Activated CD8-positive, alpha-beta T cell treated with anti-CD3 and anti-CD28 coated beads for 36 hours (primary cell): ENCODE measurements at regions not wholly inside any gene's neighbourhood (a gene's known extent, or its start where the extent isn't known, plus 50 kb on each side); places are given as distances from the start of the nearest gene placed in this dataset.

Experiments
- ATAC-seq: fragments of 200-7000 bp; cut with Tn5 transposase; one replicate; pipeline ENCODE4 v1.10.0; 2021; ENCODE audit warnings: mild to moderate bottlenecking, moderate library complexity
- CTCF ChIA-PET: fragments of 350-600 bp; sonication (Branson Sonifier 250); formaldehyde crosslinking; loops from one replicate; lab custom pipeline; 2021; ENCODE audit warnings: antibody characterized with exemption; lab: Charles Lee
- POLR2A ChIA-PET: fragments of 350-600 bp; sonication (Branson Sonifier 250); formaldehyde crosslinking; loops from one replicate; lab custom pipeline; 2021; ENCODE audit warnings: antibody characterized with exemption; lab: Charles Lee
- DNase-seq: peaks from one replicate; pipeline ENCODE4 v3.0.0-alpha.2; 2020
- H3K27ac Mint-ChIP-seq: one replicate; pipeline ENCODE4 v1.8.0; 2021; ENCODE audit warnings: mild to moderate bottlenecking, mixed read lengths
- H3K27me3 Mint-ChIP-seq: one replicate; pipeline ENCODE4 v1.8.0; 2021; ENCODE audit warnings: mixed read lengths
- H3K36me3 Mint-ChIP-seq: one replicate; pipeline ENCODE4 v1.8.0; 2021; ENCODE audit warnings: low read depth, mixed read lengths
- H3K4me1 Mint-ChIP-seq: one replicate; pipeline ENCODE4 v1.8.0; 2021; ENCODE audit warnings: low read depth, mixed read lengths
- H3K4me3 Mint-ChIP-seq: one replicate; pipeline ENCODE4 v1.8.0; 2021; ENCODE audit warnings: mild to moderate bottlenecking, moderate library complexity, mixed read lengths
- H3K9me3 Mint-ChIP-seq: one replicate; pipeline ENCODE4 v1.8.0; 2021; ENCODE audit warnings: mixed read lengths
- CTCF ChIP-seq: fragments of 200-600 bp; IDR thresholded peaks from one replicate; pipeline ENCODE4 v1.8.0; 2022; ENCODE audit warnings: antibody characterized with exemption, mild to moderate bottlenecking
- intact Hi-C: fragments of 100-400 bp; cut with micrococcal nuclease; formaldehyde crosslinking; loops from one replicate; pipeline ENCODE4 v1.10.0; 2022

DNA sequence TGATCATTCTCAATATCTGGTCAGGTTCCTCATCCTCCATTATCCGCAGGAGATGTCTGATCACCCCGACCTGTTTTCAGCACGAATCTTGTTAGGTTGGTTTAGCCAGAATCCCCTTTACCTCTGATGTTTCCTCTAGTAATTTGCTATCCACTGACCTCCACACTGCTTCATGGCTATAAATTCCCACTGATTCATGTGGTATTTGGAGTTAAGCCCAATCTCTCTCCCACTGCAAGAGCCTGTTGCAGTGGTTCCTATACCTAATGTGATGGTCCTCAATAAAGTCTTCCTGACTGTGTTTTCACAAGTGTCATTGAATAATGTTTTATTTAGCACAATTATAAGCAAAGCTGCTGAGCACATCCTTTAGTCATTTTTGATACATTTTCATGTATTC, 124.8 kb upstream of the CNTN3 start:
- TF ChIP-seq CTCF = no peak
- Mint-ChIP-seq H3K36me3 (no peaks in the 10 kb centered on the region), H3K9me3 (peaks cover 8% of the 10 kb centered on the region), H3K4me1 (no peaks in the 10 kb centered on the region), H3K27me3 (no peaks in the 10 kb centered on the region), H3K4me3 (no peak overlapping the region), H3K27ac (no peak overlapping the region)
- intact Hi-C loops = no loop called here
- CTCF ChIA-PET = no interaction called here
- ATAC-seq (no peak), DNase-seq (no peak)
- POLR2A ChIA-PET = no interaction called here

DNA sequence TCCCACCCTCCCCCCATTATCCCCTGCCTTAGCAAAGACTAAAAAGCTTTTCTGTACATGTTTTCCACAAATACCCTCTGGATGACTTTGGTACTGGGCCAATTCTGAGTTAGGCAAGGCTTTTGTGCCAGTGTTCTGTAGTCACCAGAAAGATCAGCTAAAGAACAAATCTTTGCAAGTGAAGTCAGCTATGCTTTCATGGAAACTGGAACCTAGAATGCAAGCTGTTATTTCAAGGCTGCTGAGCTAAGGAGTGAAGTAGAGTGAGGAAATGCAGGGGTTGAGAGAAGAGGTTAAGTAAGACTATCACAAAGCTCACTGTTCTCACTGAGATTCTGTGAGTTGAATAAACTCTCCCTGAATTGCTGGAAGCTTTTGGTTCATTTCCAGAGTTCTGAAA, 107.8 kb upstream of the CNTN3 start:
- H3K27me3 Mint-ChIP-seq = no peaks in the 10 kb centered on the region
- H3K4me3 Mint-ChIP-seq = no peak overlapping the region
- no peak overlapping the region for H3K27ac Mint-ChIP-seq
- CTCF ChIA-PET = no interaction called here
- no peak for TF ChIP-seq CTCF
- H3K36me3 Mint-ChIP-seq = no peaks in the 10 kb centered on the region
- no peak for DNase-seq
- no peaks in the 10 kb centered on the region for H3K4me1 Mint-ChIP-seq
- intact Hi-C loops = no loop called here
- POLR2A ChIA-PET = no interaction called here
- peaks cover 5% of the 10 kb centered on the region for H3K9me3 Mint-ChIP-seq
- no peak for ATAC-seq

- DNase-seq (no peak), ATAC-seq (no peak)
- Mint-ChIP-seq H3K9me3 (peaks cover 16% of the 10 kb centered on the region), H3K27ac (no peak overlapping the region), H3K4me3 (no peak overlapping the region), H3K4me1 (no peaks in the 10 kb centered on the region), H3K27me3 (no peaks in the 10 kb centered on the region), H3K36me3 (no peaks in the 10 kb centered on the region)
- CTCF ChIA-PET = no interaction called here
- intact Hi-C loops = no loop called here
- no peak for TF ChIP-seq CTCF
- POLR2A ChIA-PET = no interaction called here
Observed at GRCh38 chr3:74713977-74714376, 99.5 kb upstream of the CNTN3 start.

GRCh38 chr3:74711913-74712512, 97.6 kb upstream of the CNTN3 start:
- no peak for DNase-seq
- intact Hi-C loops = no loop called here
- Mint-ChIP-seq H3K9me3 (peaks cover 22% of the 10 kb centered on the region), H3K36me3 (no peaks in the 10 kb centered on the region), H3K27me3 (no peaks in the 10 kb centered on the region), H3K4me1 (no peaks in the 10 kb centered on the region), H3K4me3 (no peak overlapping the region), H3K27ac (no peak overlapping the region)
- no peak for ATAC-seq
- CTCF ChIA-PET = no interaction called here
- POLR2A ChIA-PET = no interaction called here
- TF ChIP-seq CTCF = no peak

DNA sequence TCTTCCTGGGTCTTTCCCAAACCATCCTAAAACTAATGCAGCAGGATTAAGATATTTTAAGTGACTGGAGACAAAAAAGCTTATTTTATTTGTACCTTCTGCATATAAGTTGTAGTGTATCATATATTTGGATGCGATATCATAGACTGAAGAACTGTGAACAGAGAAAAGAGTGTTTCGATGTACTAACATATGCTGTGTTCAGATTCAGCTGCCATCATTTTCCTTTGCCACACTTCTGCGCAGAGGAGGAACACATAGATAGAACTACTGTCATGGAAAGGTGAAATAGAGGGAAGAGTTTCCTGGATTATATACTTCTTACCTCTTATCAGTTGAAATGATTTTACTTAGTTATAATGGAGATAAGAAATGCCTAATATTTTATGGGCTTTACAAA, 95.5 kb upstream of the CNTN3 start:
- intact Hi-C loops = no loop called here
- H3K4me1 Mint-ChIP-seq = no peaks in the 10 kb centered on the region
- H3K36me3 Mint-ChIP-seq = no peaks in the 10 kb centered on the region
- no peak for TF ChIP-seq CTCF
- no peak overlapping the region for H3K4me3 Mint-ChIP-seq
- peaks cover 20% of the 10 kb centered on the region for H3K9me3 Mint-ChIP-seq
- DNase-seq = no peak
- ATAC-seq = no peak
- ChIA-PET POLR2A (no interaction called here), CTCF (no interaction called here)
- no peaks in the 10 kb centered on the region for H3K27me3 Mint-ChIP-seq
- H3K27ac Mint-ChIP-seq = no peak overlapping the region
